DMS153 treated with DMSO at 0.1 percent for 48 hours (cell line): ENCODE measurements at regions not wholly inside any gene's neighbourhood (a gene's known extent, or its start where the extent isn't known, plus 50 kb on each side); places are given as distances from the start of the nearest gene placed in this dataset.
"Not testable (repeated sequence)": the region's sequence is repeated elsewhere in the genome, so short reads cannot be mapped to it uniquely, and the experiment has no call there.

Experiments
- DNase-seq: peaks from one replicate; lab custom pipeline; 2025; ENCODE audit not compliant: unreplicated experiment; lab: John Stamatoyannopoulos, UW

DNA sequence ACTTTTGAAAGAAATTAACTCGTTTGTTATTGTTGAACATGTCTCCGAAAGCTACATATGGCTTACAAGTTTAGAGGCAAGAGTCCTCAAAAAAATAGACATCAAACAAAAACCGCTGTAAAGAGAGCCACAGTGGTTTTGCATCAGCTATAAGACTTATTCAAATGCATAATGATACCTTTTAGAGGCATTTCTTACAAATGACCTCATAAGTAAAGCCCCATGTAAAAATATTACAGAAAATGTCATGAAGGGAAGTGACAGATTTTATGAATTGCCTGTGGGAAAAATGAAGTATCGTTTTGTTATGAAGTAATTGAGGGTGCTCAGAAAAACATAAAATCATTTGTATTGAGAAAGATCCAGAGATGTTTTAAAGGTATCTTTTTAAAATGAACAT, 598.0 kb downstream of the NXPH1 start:
- no peak for DNase-seq

DNA sequence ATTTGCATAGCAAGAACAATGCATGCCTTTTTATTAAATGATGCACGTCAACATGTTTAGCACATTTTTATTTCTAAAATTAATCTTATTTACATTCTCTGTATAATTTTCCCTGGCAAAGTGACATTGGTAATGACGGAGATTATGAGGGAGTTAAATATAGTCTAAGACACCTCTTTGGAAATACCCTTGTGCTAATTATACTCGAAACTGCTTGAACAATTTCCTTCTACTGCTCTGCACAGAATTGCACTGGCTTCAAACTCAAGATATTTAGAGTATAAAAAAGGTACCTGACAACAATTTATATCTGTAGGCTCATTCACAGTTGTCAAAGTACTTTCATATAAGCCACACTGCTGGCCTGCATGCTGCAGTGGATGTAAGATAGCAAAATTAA, 602.7 kb downstream of the NXPH1 start:
- DNase-seq = no peak

DNA sequence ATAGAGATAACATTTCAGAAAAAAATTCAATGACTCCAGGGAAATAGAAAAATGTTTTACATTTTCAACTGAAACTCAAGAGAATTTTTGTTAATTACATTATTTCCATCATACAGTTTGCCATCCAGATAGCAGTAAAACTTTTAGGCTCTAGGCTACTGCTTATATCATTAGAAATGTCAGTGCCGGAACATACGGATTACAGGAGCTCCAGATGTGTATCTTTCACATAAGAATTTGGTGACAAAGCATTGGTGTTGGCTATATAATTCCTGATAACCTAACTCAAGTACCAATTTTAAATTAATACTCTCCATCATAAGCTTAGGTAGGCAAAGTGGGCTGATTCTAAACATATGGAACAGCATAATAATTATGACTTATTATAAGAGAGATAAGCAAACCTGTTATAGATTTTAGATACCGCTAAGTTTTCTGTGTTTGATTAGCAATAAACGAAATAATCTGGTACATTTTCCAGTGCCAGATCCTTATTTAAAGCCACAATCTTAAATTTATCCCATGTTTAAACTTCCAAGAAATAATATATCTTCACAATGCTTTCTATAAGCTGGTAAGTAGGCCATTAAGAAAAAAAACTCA, 637.9 kb downstream of the NXPH1 start:
- no peak for DNase-seq

DNA sequence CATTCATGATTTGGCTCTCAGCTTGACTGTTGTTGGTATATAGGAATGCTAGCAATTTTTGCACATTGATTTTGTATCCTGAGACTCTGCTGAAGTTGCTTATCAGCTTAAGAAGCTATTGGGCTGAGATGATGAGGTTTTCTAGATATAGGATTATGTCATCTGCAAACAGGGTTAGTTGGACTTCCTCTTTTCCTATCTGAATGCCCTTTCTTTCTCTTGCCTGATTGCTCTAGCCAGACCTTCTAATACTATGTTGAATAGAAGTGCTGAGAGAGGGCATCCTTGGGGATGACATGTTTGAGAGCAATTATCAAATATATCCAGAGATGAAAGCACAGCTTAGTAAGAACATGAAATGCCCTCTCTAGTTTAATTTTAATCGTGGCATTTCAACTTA, 642.4 kb downstream of the NXPH1 start:
- DNase-seq = not testable (repeated sequence)

DNA sequence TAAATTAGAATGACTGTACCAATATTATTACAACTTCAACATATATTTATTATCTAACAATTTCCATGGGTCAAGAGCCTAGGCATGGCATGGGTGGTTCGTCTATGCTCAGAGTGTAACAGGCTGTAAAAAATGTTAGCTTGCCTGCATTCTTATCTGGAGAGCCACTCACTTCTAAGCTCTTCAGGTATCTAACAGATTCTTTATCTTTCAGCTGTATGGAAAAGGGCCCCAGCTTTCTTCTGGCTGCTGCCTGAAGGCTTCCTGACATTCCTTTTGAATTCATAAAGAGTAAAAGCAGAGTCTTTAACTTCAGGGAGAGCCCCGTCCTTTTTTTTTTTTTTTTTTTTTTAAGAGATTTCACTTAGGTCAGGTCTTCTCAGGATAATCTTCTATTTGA, 648.8 kb downstream of the NXPH1 start:
- DNase-seq = no peak

GRCh38 chr7:9083837-9084236, 650.4 kb downstream of the NXPH1 start:
- DNase-seq = no peak

DNA sequence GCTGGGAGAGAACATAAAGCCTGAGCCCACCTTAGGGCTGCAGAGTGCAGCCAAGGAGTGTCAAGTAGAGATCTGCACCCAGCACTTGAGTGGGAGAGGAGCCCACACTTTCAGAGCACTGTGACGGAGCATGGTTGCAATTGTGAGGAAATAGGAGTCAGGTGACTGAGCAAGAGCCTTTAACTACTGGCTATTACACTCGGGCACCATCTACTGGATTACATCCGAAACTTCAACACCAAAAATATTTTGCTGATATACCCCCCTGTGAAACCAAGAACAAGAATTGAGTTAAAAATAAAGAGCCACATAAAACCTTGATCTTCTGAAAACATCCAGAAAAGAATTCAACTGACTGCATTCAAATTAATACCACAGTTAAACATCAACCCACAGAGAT, 657.9 kb downstream of the NXPH1 start:
- no peak for DNase-seq

- DNase-seq = no peak
Observed at GRCh38 chr7:9097565-9098060, 664.2 kb downstream of the NXPH1 start.

DNA sequence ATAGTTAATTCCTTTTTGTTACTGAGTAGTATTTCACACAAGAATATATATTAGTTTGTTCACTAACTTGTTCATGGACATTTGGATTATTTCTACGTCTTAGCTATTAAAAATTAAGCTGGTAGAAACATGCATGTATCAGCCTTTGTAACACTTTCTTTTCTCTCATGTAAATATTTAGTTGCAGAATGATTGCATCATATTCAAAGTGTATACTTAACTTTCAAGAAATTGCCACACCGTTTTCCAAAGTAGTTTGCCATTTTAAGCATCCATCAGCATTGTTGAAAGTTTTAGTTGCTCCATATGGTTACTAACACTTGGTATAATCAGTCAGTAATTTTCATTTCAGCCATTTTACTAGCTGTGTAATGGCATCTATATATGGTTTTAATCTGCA, 666.9 kb downstream of the NXPH1 start:
- DNase-seq = no peak

DNA sequence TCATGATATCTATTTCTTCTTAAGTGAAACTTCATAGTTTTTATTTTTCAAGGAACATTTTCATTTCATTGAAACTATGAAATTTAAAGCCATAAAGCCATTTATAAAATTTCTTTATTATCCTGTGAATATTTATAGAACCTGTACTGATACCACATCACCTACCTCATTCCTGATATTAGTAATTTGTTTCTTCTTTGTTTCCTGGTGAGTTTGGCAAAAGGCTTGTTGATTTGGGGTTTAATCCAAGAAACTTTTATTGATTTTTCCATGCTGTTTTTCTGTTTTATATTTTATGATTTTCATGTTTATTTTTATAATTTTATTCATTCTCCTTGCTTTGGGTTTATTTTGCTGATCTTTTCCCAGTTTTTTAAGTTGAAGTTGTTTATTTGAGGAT, 669.4 kb downstream of the NXPH1 start:
- no peak for DNase-seq

- DNase-seq = no peak
Observed at GRCh38 chr7:9106747-9107146, 673.3 kb downstream of the NXPH1 start.

GRCh38 chr7:9120331-9120730, 686.9 kb downstream of the NXPH1 start:
- DNase-seq = no peak

- DNase-seq = no peak
Observed at GRCh38 chr7:9124320-9124719, 690.9 kb downstream of the NXPH1 start.

DNA sequence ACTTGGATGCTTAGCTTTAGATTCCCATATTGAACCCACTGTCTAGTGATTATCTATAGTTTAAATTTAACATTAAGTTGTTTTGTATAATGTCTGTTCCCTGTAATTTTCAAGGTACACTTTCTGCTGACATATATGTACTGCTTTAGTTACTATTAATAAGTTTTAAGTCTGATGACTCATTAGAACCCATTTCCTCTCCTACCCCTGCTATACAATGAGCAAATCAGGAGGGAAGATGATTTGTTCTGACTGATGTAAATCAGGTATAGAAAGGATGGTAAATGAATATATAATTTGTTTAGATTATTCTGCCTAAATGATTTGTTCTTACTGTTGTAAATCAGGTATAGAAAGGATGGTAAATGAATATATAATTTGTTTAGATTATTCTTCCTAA, 691.8 kb downstream of the NXPH1 start:
- DNase-seq = no peak

GRCh38 chr7:9127901-9128300, 694.5 kb downstream of the NXPH1 start:
- no peak for DNase-seq

DNA sequence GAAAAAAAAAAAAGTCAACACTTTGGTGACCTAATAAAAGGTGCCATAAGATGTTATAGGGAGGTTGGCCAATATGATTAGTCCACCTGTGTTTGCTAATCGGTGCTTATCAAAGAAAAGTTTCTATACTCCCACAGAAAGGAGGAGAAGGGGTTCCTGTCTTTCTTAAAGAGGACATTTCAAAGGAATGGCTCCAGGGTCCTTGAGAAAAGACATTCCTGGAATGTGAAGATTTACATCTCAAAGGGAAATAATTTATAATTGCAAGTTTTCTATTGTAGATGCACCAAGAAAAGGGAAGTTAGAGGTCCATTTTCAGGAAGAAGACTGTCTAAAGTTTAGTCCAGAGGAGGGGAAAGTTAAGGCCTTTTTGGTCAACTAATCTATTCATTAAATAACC, 715.3 kb downstream of the NXPH1 start:
- DNase-seq = no peak

- no peak for DNase-seq
Observed at GRCh38 chr7:9149499-9150082, 716.2 kb downstream of the NXPH1 start.

DNA sequence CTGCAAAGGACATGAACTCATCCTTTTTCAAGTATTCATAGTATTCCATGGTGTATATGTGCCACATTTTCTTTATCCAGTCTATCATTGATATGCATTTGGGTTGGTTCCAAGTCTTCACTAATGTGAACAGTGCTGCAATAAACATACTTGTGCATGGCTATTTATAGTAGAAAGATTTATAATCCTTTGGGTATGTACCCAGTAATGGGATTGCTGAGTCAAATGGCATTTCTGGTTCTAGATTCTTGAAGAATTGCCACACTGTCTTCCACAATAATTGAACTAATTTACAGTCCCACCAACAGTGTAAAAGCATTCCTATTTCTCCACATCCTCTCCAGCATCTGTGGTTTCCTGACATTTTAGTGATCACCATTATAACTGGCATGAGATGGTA, 730.3 kb downstream of the NXPH1 start:
- not testable (repeated sequence) for DNase-seq

DNA sequence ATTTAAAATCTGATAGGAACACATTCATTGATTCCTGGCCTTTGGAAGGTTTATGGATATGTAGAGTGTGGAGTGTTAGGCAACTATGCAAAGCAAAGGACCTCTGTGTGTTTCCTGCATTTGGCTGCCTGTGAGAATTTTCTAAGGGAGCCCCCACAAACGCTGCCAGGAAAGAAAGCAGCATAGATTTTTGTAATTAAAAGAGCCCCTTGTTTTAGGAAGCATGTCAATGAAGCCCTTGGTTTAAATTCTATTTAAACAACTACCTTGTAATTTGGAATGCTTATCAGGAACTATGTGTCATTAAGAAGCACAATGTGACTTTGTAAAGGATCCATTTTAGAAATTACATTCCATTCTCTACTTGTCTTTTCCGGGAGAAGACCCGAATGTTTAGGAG, 742.5 kb downstream of the NXPH1 start:
- DNase-seq = no peak

GRCh38 chr7:9181356-9181755, 747.9 kb downstream of the NXPH1 start:
- no peak for DNase-seq

GRCh38 chr7:9186730-9187129, 753.3 kb downstream of the NXPH1 start:
- DNase-seq = no peak

GRCh38 chr7:9189703-9190102, 756.3 kb downstream of the NXPH1 start:
- no peak for DNase-seq

- no peak for DNase-seq
Observed at GRCh38 chr7:9192969-9193368, 759.6 kb downstream of the NXPH1 start.
